Urinary bladder (tissue), 3 donors: ENCODE measurements at regions not wholly inside any gene's neighbourhood (a gene's known extent, or its start where the extent isn't known, plus 50 kb on each side); places are given as distances from the start of the nearest gene placed in this dataset.

Experiments used
- DNase-seq: peaks from one replicate; pipeline ENCODE4 v3.0.0-alpha.2; 2015; ENCODE audit errors: extremely low spot score
- H3K27ac ChIP-seq: one replicate; pipeline ENCODE4 v1.5.1; 2013; ENCODE audit warnings: low read depth, mild to moderate bottlenecking, moderate library complexity
- H3K36me3 ChIP-seq: one replicate; pipeline ENCODE4 v1.6.1; 2013; ENCODE audit warnings: mild to moderate bottlenecking, moderate library complexity; ENCODE audit not compliant: insufficient read depth
- H3K4me1 ChIP-seq: one replicate; pipeline ENCODE4 v1.6.1; 2013; ENCODE audit warnings: mild to moderate bottlenecking, moderate library complexity; ENCODE audit not compliant: insufficient read depth
- H3K4me3 ChIP-seq: one replicate; pipeline ENCODE4 v1.5.1; 2013; ENCODE audit warnings: low read depth, low read length
- WGBS: extraction: QIAGEN DNeasy Blood & Tissue Kit; methylation state at CpG from one replicate; pipeline ENCODE4 v1.1.7; 2013; 5-methylcytosine and 5-hydroxymethylcytosine counted together
- donor health status: healthy with polysubstance abuse.
- donor health status: healthy.

- 76% methylated on average over 3 of the region's 3 CpGs for WGBS
Measured at GRCh38 chr20:22384978-22385377, 199.4 kb downstream of the FOXA2 start.

GRCh38 chr20:22383156-22383555 lies 201.2 kb downstream of the FOXA2 start:
- Histone ChIP-seq H3K36me3 (no peaks in the 10 kb centered on the region), H3K4me1 (no peaks in the 10 kb centered on the region), H3K4me3 (no peak overlapping the region), H3K27ac (no peak overlapping the region)
- no peak for DNase-seq
- 88% methylated on average over 4 of the region's 4 CpGs for WGBS

More at GRCh38 chr20:22384978-22385377, 199.4 kb downstream of the FOXA2 start:
- no peak for DNase-seq
- Histone ChIP-seq H3K36me3 (no peaks in the 10 kb centered on the region), H3K4me3 (no peak overlapping the region), H3K27ac (no peak overlapping the region), H3K4me1 (no peaks in the 10 kb centered on the region)

- Histone ChIP-seq H3K4me3 (no peak overlapping the region), H3K36me3 (no peaks in the 10 kb centered on the region), H3K27ac (no peak overlapping the region), H3K4me1 (no peaks in the 10 kb centered on the region)
- DNase-seq: no peak
- 74% methylated on average over 6 of the region's 6 CpGs for WGBS
Measured at GRCh38 chr20:22382742-22383141, 201.6 kb downstream of the FOXA2 start.

DNA sequence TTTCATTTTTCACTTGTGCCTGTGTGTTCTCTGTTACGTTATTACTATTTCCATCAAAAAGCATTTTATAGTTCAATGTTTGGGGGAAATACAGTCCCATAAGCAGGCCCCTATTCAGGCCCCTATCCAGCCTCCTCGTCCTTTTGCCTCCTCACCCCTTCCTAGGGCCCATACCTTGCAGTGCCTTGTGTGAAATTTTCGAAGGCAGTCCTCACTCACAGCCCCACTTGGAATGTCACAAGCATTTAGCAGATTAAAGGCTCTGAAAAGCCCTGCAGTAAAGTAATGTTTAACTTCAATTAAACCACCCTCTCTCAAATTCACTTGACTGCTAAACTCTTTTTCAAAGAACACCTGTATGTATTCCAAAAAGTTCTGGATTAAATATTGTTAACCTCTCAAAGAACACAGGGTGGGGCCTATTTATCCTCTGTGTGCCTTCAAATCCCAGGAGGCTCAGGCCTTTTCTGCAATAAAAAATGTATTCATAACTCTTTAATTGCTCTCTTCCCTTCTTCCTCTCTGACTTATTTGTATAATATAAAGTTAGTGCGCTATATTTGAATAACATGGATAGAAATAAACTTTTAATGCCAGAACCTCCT lies 202.5 kb downstream of the FOXA2 start:
- Histone ChIP-seq H3K27ac (no peak overlapping the region), H3K4me1 (no peaks in the 10 kb centered on the region), H3K36me3 (no peaks in the 10 kb centered on the region), H3K4me3 (no peak overlapping the region)
- no peak for DNase-seq
- WGBS: 64% methylated on average over 4 of the region's 4 CpGs

DNA sequence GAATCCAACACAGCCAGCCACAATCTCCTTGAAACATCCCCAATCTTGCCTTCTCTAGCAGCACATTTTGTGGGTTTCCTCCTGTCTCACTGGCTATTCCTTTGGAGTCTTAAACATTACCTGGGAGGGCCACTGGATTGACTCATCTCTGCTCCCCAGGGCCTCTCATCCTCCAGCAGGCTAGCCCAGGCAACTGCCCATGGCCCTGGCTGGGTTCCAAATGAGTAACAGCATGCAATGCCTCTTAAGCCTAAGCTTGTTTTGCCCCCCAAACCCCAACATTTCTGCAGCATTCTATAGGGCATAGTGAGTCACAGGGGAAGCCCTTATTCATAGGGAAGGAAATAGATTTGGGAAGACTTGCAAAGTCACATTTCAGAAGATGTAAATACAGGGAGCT lies 204.9 kb downstream of the FOXA2 start:
- Histone ChIP-seq H3K4me3 (no peak overlapping the region), H3K36me3 (no peaks in the 10 kb centered on the region), H3K27ac (no peak overlapping the region), H3K4me1 (no peaks in the 10 kb centered on the region)
- DNase-seq: no peak

DNA sequence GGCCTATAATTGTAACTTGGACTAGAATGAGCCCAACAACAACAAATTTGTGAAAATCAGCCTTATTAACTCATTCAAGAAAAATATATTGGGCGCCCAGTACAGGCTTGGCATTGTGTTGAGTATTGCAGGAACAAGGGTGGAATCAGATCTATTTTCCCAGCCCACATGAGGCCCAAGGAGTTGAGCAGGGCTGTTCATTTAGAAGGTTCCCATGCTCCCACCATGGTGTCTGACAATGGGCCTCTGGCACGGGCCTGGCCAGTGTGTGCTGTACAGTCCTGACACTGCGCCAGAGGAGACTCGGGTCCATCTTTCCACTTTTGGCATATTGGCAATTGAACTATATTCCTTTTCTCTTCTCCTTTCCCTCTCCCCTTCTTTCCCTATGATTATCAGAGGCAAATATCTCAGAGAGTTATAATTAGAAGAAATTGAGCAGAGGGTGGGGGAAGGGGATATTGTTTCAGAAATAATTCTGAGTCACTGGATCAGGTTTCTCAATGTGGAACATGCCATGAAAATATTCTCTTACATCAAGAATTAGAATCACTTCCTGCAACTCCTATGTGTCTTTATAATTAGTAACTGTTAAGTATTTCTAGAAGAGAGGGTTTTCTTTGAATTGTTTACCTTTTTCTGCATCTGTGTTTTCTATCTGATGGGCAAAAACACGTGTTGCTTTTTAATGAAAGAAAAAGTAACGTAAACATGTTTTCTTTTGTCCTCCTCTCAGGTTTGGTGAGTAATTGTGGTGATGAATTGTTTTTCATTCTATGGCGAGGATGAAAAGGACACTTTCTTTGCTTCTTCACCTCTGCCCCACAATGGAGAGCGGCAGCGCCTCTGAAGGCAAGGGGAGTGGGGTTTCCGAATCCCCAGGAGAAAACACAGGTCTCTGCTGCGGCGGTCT lies 209.4 kb downstream of the FOXA2 start:
- no peak overlapping the region for H3K27ac ChIP-seq
- WGBS: 73% methylated on average over 12 of the region's 12 CpGs
- H3K4me1 ChIP-seq: no peaks in the 10 kb centered on the region
- no peak overlapping the region for H3K4me3 ChIP-seq
- no peaks in the 10 kb centered on the region for H3K36me3 ChIP-seq
- DNase-seq: no peak

DNA sequence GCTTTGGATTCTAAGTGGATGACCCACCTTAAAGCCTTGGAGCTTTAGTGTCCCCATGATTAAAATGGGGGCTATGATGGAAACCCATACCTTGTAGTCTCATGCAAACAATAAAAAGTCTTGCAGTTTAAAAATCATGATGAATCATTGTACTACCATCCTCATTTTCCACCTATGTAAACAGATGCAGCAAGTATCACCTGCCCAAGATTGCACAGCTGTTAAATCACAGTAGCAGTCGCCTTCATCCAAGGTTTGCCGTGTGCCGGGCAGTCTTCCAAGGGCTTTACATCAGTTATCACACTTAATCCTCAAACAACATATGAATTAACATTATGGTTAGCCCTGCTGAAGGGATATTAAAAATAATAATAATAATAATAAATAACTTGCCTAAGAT lies 210.3 kb downstream of the FOXA2 start:
- 52% methylated on average over 3 of the region's 3 CpGs for WGBS
- no peak overlapping the region for H3K4me3 ChIP-seq
- DNase-seq: no peak
- H3K36me3 ChIP-seq: no peaks in the 10 kb centered on the region
- no peaks in the 10 kb centered on the region for H3K4me1 ChIP-seq
- H3K27ac ChIP-seq: no peak overlapping the region

DNA sequence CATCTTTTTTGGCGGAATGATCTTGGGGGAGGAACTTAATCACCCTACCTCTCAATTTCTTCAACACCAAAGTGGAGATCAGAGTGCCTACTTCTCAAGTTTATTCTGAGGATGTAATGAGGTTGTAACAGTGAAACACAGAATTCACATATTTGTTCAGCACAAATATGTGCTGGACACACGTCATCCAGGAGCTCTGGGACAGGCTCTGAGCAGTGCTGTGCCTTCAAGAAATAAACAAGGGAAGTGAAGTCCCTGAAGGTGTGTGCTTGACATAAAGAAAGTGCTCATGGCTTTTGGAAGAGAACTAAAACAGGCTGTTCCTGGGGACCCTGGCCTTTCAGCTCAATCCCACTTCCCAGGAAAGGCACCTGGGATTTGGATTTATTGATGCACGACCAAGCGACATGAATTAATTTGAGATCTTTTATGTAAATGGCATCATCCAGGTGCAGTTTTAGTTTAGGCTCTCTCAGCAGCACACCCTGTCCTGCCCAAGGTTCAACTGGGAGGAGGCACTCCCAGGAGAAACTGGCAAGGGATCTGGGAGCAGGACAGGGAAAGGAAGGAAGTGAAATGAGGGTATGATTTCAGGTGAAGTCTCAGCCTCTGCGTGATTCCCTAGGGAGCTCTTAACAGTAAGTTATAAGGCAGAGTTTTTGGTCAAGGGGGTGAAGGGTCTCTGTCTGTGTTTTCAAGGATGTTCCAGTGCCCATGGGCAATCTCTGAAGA lies 211.0 kb downstream of the FOXA2 start:
- no peaks in the 10 kb centered on the region for H3K4me1 ChIP-seq
- H3K27ac ChIP-seq: no peak overlapping the region
- no peak for DNase-seq
- H3K4me3 ChIP-seq: no peak overlapping the region
- H3K36me3 ChIP-seq: no peaks in the 10 kb centered on the region
- WGBS: 78% methylated on average over 5 of the region's 5 CpGs

DNA sequence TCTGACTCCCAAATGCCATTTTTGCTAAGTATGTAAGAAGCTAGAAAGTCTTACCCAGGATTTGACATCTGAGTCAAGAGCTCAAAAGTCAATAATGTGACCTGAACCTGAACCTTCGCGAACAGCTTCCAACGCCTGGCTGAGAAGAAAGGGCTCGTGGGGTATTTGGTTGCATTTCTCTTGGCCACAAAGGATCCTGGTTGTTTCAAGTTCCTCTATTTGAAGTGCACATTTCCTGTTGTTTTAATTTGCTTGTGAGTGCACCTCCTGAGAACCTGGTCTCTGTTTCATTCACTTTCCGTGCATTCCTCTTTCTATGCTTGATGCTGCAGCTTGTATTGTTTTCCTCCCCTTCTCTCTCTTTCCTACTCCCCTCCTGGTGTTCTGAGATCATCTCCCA lies 212.5 kb downstream of the FOXA2 start:
- no peak for DNase-seq
- Histone ChIP-seq H3K4me3 (no peak overlapping the region), H3K27ac (no peak overlapping the region), H3K4me1 (no peaks in the 10 kb centered on the region), H3K36me3 (no peaks in the 10 kb centered on the region)
- 60% methylated on average over 5 of the region's 5 CpGs for WGBS

- DNase-seq: no peak
- H3K27ac ChIP-seq: no peak overlapping the region
- no peaks in the 10 kb centered on the region for H3K36me3 ChIP-seq
- H3K4me3 ChIP-seq: no peak overlapping the region
- H3K4me1 ChIP-seq: no peaks in the 10 kb centered on the region
- 80% methylated on average over 2 of the region's 2 CpGs for WGBS
Measured at GRCh38 chr20:22370137-22370536, 214.2 kb downstream of the FOXA2 start.

DNA sequence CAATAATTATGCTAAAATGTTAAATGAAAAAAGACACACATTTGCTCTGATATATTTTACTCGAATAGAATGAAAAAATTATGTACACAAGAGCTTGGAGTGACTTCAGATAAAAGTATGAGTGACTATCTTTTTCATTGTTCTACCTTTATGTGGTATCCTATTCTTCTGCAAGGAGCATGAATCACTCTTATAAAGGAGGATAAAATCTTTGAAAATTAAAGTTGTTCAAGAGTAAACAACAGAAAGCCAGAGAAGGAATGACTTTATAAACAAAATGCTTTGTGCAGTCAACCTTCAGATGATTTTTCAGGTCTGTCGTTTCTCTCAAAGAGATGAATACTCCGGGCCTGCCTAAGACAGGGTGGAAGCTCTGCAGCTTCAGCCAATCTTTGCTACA lies 215.3 kb downstream of the FOXA2 start:
- 58% methylated on average over 3 of the region's 3 CpGs for WGBS
- no peaks in the 10 kb centered on the region for H3K36me3 ChIP-seq

DNA sequence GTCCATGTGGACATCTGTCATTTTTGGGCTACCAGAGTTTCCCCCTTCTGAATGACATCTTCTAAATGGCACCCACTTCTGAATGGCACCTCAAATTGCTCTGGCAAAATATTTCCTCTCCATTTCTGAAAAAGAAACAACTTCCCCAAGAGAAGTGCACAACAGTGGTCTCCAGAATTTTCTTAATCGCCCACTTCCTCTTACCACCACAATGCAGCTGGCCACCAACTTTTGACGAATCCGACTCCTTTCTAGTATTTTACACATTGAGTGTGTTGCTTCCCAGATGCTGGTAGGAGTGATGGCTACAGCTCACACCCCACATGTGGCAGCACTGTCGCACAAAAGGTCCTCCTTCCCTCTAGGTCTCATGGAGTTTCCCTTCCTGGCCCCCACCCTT lies 216.1 kb downstream of the FOXA2 start:
- Histone ChIP-seq H3K36me3 (no peaks in the 10 kb centered on the region), H3K27ac (no peak overlapping the region), H3K4me1 (no peaks in the 10 kb centered on the region), H3K4me3 (no peak overlapping the region)
- WGBS: 88% methylated on average over 4 of the region's 4 CpGs
- no peak for DNase-seq

More for the DNA sequence above, 215.3 kb downstream of the FOXA2 start:
- Histone ChIP-seq H3K27ac (no peak overlapping the region), H3K4me3 (no peak overlapping the region), H3K4me1 (no peaks in the 10 kb centered on the region)
- DNase-seq: no peak

DNA sequence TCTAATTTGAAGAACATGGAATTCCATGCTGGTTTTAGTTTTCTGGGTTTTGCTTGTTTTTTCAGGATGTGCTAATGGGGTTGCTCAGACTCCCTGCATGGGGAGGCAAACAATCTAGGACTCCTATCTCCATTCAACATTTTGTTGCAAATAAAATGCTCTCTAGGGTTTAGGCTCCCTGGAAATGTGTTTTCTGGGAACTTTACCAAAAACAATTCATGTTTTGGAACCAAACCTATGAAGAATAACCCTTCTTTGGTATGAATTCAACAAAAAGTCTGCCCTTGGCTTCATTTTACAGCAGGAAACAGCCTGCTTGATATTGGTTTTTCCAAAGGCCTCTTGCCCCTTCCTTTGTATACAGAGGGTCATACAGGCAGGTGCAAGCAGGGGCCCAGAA lies 217.7 kb downstream of the FOXA2 start:
- no peak overlapping the region for H3K4me3 ChIP-seq
- no peak for DNase-seq
- no peak overlapping the region for H3K27ac ChIP-seq
- H3K4me1 ChIP-seq: no peaks in the 10 kb centered on the region
- H3K36me3 ChIP-seq: no peaks in the 10 kb centered on the region

DNA sequence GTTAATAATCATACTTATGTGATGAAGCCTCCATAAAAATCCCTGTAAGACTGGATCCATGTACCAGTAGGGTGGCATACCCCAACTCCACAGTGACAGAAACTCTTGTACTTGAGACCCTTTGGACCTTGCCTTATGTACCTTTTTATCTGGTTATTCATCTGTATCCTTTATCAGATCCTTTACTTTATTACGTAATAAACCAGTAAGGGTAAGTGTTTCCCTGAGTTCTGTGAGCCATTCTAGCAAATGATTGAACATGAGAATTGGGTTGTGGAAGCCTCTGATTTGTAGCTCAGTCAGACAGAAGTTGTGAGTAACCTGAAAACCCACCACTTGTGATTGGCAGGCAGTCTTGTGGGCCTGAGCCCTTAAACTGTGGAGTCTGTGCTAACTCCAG lies 229.7 kb downstream of the FOXA2 start:
- Histone ChIP-seq H3K27ac (no peak overlapping the region), H3K4me1 (no peaks in the 10 kb centered on the region)
- 98% methylated on average over 1 of the region's 1 CpG for WGBS

More for the DNA sequence above, 229.7 kb downstream of the FOXA2 start:
- Histone ChIP-seq H3K36me3 (no peaks in the 10 kb centered on the region), H3K4me3 (no peak overlapping the region)
- no peak for DNase-seq
